ENCODE measurements at regions not wholly inside any gene's neighbourhood (a gene's known extent, or its start where the extent isn't known, plus 50 kb on each side); places are given as distances from the start of the nearest gene placed in this dataset.
A peak's percentile ranks its signal among the peaks of the same experiment; 100 is the strongest.

- H4K20me1 ChIP-seq (ENCODE audit: insufficient read depth, low read length) = no peaks in the 10 kb centered on the region
- H3K4me3 ChIP-seq (ENCODE audit: insufficient read depth, low read length) = no peak overlapping the region
- no peak for DNase-seq (ENCODE audit: insufficient read length, low spot score, missing footprints)
- no peaks in the 10 kb centered on the region for H3K79me2 ChIP-seq (ENCODE audit: insufficient read depth, low read length)
- H3K27me3 ChIP-seq (ENCODE audit: insufficient read depth, low read length) = peaks cover 2% of the 10 kb centered on the region
- no peak overlapping the region for H2AFZ ChIP-seq (ENCODE audit: low read length)
- H3K36me3 ChIP-seq (ENCODE audit: insufficient read depth, low read length) = no peaks in the 10 kb centered on the region
- H3K9me3 ChIP-seq (ENCODE audit: low read depth, low read length) = no peaks in the 10 kb centered on the region
- no peak overlapping the region for H3K27ac ChIP-seq (ENCODE audit: low read depth, low read length)
- no peak for TF ChIP-seq CTCF (IDR thresholded peaks at IDR 0.05; ENCODE audit: extremely low read depth, low read depth, low read length)
- no peaks in the 10 kb centered on the region for H3K4me1 ChIP-seq (ENCODE audit: insufficient read depth, low read length)
- no peak overlapping the region for H3K4me2 ChIP-seq (ENCODE audit: insufficient read depth, low read length)
Observed at GRCh38 chrX:132277953-132278614, 58.8 kb upstream of the RAP2C start.

- peaks cover 2% of the 10 kb centered on the region for H3K27me3 ChIP-seq (ENCODE audit: insufficient read depth, low read length)
- H3K4me1 ChIP-seq (ENCODE audit: insufficient read depth, low read length) = no peaks in the 10 kb centered on the region
- H3K79me2 ChIP-seq (ENCODE audit: insufficient read depth, low read length) = no peaks in the 10 kb centered on the region
- no peaks in the 10 kb centered on the region for H4K20me1 ChIP-seq (ENCODE audit: insufficient read depth, low read length)
- no peak overlapping the region for H3K27ac ChIP-seq (ENCODE audit: low read depth, low read length)
- H3K9me3 ChIP-seq (ENCODE audit: low read depth, low read length) = no peaks in the 10 kb centered on the region
- no peak for TF ChIP-seq CTCF (IDR thresholded peaks at IDR 0.05; ENCODE audit: extremely low read depth, low read depth, low read length)
- no peaks in the 10 kb centered on the region for H3K36me3 ChIP-seq (ENCODE audit: insufficient read depth, low read length)
- H2AFZ ChIP-seq (ENCODE audit: low read length) = no peak overlapping the region
- no peak overlapping the region for H3K4me2 ChIP-seq (ENCODE audit: insufficient read depth, low read length)
- no peak for DNase-seq (ENCODE audit: insufficient read length, low spot score, missing footprints)
- no peak overlapping the region for H3K4me3 ChIP-seq (ENCODE audit: insufficient read depth, low read length)
Observed at GRCh38 chrX:132272826-132273225, 53.6 kb upstream of the RAP2C start.

- no peak overlapping the region for H3K27ac ChIP-seq (ENCODE audit: low read depth, low read length)
- TF ChIP-seq CTCF (IDR thresholded peaks at IDR 0.05; ENCODE audit: extremely low read depth, low read depth, low read length) = no peak
- H4K20me1 ChIP-seq (ENCODE audit: insufficient read depth, low read length) = no peaks in the 10 kb centered on the region
- H3K4me3 ChIP-seq (ENCODE audit: insufficient read depth, low read length) = no peak overlapping the region
- no peak overlapping the region for H3K4me2 ChIP-seq (ENCODE audit: insufficient read depth, low read length)
- H3K4me1 ChIP-seq (ENCODE audit: insufficient read depth, low read length) = no peaks in the 10 kb centered on the region
- DNase-seq (ENCODE audit: insufficient read length, low spot score, missing footprints) = no peak
- H3K9me3 ChIP-seq (ENCODE audit: low read depth, low read length) = no peaks in the 10 kb centered on the region
- peaks cover 2% of the 10 kb centered on the region for H3K27me3 ChIP-seq (ENCODE audit: insufficient read depth, low read length)
- H2AFZ ChIP-seq (ENCODE audit: low read length) = no peak overlapping the region
- no peaks in the 10 kb centered on the region for H3K79me2 ChIP-seq (ENCODE audit: insufficient read depth, low read length)
- H3K36me3 ChIP-seq (ENCODE audit: insufficient read depth, low read length) = no peaks in the 10 kb centered on the region
Observed at GRCh38 chrX:132271311-132271778, 52.1 kb upstream of the RAP2C start.

GRCh38 chrX:132270699-132271098 lies 51.5 kb upstream of the RAP2C start:
- no peak overlapping the region for H2AFZ ChIP-seq (ENCODE audit: low read length)
- no peak overlapping the region for H3K27ac ChIP-seq (ENCODE audit: low read depth, low read length)
- no peaks in the 10 kb centered on the region for H4K20me1 ChIP-seq (ENCODE audit: insufficient read depth, low read length)
- H3K9me3 ChIP-seq (ENCODE audit: low read depth, low read length) = no peaks in the 10 kb centered on the region
- H3K79me2 ChIP-seq (ENCODE audit: insufficient read depth, low read length) = no peaks in the 10 kb centered on the region
- peak; percentile 43 for DNase-seq (ENCODE audit: insufficient read length, low spot score, missing footprints)
- H3K4me2 ChIP-seq (ENCODE audit: insufficient read depth, low read length) = no peak overlapping the region
- no peaks in the 10 kb centered on the region for H3K4me1 ChIP-seq (ENCODE audit: insufficient read depth, low read length)
- peaks cover 2% of the 10 kb centered on the region for H3K27me3 ChIP-seq (ENCODE audit: insufficient read depth, low read length)
- no peak for TF ChIP-seq CTCF (IDR thresholded peaks at IDR 0.05; ENCODE audit: extremely low read depth, low read depth, low read length)
- H3K36me3 ChIP-seq (ENCODE audit: insufficient read depth, low read length) = no peaks in the 10 kb centered on the region
- no peak overlapping the region for H3K4me3 ChIP-seq (ENCODE audit: insufficient read depth, low read length)
